ENCODE measurements at regions not wholly inside any gene's neighbourhood (a gene's known extent, or its start where the extent isn't known, plus 50 kb on each side); places are given as distances from the start of the nearest gene placed in this dataset.

DNA sequence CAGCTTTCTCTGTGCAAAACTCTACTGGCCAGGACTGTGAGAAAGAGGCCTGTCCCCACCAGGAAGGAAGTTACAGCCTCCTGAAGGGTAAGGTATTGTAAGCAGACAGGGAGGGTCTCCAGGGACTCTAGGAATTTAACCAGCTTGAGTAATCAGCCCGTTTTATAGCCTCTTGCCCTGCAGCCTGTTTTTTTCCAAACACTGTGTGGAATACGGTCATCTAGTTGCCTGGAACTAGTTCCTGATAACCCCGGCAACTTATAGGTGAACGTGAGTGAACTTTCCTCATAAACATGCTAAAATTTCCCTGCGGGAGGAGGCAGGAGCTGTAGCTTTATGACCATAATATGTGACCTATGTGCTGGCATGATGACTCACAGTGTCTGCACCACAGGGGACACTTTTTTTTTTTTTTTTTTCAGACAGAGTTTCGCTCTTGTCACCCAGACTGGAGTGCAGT is 60.1 kb upstream of the DAZL start:
- TF ChIP-seq, protein P1, sequence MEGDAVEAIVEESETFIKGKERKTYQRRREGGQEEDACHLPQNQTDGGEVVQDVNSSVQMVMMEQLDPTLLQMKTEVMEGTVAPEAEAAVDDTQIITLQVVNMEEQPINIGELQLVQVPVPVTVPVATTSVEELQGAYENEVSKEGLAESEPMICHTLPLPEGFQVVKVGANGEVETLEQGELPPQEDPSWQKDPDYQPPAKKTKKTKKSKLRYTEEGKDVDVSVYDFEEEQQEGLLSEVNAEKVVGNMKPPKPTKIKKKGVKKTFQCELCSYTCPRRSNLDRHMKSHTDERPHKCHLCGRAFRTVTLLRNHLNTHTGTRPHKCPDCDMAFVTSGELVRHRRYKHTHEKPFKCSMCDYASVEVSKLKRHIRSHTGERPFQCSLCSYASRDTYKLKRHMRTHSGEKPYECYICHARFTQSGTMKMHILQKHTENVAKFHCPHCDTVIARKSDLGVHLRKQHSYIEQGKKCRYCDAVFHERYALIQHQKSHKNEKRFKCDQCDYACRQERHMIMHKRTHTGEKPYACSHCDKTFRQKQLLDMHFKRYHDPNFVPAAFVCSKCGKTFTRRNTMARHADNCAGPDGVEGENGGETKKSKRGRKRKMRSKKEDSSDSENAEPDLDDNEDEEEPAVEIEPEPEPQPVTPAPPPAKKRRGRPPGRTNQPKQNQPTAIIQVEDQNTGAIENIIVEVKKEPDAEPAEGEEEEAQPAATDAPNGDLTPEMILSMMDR (IDR thresholded peaks at IDR 0.05; ENCODE audit: low read depth, low read length, missing input control) = no peak
- TF ChIP-seq TAF1 (conservative IDR thresholded peaks at IDR 0.05) = no peak
- TF ChIP-seq YY1 (IDR thresholded peaks at IDR 0.05) = no peak
- TF ChIP-seq, protein P2, sequence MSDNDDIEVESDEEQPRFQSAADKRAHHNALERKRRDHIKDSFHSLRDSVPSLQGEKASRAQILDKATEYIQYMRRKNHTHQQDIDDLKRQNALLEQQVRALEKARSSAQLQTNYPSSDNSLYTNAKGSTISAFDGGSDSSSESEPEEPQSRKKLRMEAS (IDR thresholded peaks at IDR 0.05) = no peak

All from liver (tissue), 3 donors.